HG03575 (cell line): ENCODE measurements at regions not wholly inside any gene's neighbourhood (a gene's known extent, or its start where the extent isn't known, plus 50 kb on each side); places are given as distances from the start of the nearest gene placed in this dataset.
"Not testable (repeated sequence)": the region's sequence is repeated elsewhere in the genome, so short reads cannot be mapped to it uniquely, and the experiment has no call there.

Experiments used
- ATAC-seq: cut with Tn5 transposase; IDR thresholded peaks from one replicate; pipeline ENCODE4 v1.9.1; 2021; ENCODE audit not compliant: unreplicated experiment, insufficient number of reproducible peaks, low FRiP score; ENCODE audit errors: extremely low read depth

DNA sequence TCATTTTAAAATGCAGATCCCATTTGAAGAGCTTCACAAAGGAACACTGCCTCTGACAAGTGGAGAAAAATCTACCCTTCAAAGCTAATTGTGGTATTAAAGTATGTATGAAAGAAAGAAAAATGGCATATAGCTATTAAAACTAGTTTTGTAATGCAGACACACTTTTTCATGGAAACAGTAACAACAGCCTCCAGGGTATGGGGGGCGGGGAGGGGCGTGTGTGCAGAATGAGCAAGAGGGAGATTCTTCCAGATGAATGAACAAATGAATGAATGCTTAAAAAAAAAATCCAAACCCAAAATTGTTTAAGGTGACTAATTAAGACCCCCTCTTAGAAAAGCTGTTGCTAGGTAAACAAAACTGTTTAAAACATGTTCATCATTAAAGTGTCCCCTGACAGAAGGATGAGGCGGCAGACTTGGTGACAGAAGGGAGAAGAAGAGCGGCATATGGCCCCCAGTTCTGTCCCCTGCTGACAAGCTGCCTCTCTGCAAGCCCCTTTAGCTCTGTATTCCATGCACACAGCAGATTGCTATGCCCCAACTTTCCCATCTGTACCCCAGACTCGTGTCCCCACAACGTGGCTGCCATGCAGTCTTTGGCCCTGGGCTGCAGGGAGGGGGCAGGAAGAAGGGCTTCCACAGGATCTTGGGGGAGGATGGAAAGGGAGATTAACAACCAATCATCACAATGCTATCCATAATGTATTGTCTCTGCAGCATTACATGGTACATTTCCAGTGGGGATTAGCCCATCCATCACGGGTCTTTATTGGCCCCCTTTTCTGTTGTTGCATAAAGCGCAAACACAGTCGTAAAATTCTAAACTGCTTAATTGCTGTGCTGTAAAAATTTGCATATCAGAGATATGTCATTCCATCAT, 108.4 kb upstream of the OLIG3 start:
- no peak for ATAC-seq

- no peak for ATAC-seq
Observed at GRCh38 chr6:137610702-137611101, 116.5 kb upstream of the OLIG3 start.

DNA sequence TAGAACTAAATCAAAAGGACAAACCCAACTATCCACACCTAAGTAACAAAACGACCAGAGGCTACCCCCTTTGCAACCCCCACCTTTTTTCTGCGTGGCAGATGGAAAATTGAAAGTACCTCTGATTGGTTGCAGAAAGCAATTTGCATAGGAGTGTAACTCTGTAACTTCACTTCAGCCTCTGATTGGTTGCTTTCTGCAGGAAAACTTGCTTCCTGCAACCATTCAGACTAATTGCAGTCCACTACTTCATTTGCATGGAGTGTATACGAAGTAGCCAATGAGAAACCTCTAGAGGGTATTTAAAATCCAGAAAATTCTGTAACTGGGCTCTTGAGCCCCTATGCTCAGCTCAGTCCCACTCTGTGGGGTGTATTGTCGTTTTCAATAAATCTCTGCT, 129.1 kb upstream of the OLIG3 start:
- ATAC-seq: no peak

- no peak for ATAC-seq
Observed at GRCh38 chr6:137625100-137625661, 131.0 kb upstream of the OLIG3 start.

DNA sequence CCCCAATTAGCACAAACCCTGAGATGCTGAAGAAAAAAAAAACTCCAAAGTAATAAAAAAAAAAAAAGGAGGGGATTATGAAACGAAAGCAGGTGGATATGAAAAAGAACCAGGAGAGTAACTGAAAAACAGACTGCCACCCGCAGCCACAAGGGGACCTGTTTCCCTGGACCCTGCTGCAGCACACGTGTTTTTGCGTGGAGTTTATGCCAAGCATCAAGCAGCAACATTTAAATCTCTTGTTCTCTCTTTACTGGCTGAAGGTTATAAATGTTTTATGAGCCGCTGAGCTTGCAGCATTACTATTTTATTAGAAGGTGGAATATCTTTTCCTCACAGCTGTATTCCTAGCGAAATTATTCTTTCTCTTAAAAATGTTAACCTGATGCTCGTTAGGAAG, 131.6 kb upstream of the OLIG3 start:
- ATAC-seq: no peak

- ATAC-seq: no peak
Observed at GRCh38 chr6:137630666-137631065, 136.5 kb upstream of the OLIG3 start.

DNA sequence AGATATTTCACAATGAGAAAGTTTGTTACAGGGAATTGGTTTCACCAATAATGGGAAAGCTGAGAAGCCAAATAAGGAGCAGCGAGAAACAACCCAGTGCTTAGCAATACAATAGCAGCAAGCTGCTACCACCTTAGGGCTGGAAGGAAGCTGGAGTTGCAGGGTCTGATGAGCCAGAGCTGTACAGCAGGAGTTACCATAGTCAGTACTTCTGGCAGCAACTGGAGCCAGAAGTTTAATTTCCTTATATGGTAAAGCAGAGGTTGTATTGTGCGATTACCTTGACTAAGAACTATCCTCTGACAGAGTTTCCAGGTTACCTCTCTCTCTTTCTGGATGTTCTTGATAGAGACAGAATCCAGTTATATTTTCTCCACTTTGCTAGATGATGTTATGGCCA, 137.1 kb upstream of the OLIG3 start:
- ATAC-seq: no peak

DNA sequence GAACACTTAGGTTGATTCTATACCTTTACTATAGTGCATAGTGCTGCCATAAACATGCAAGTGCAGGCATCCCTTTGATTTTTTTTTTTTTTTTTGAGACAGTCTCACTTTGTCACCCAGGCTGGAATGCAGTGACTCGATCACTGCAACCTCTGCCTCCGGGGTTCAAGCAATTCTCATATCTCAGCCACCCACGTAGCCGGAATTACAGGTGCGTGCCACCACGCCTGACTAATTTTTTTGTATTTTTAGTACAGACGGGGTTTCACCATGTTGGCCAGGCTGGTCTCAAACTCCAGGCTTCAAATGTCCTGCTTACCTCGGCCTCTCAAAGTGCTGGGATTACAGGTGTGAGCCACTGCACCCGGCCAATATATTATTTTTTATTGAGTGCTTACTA, 140.0 kb upstream of the OLIG3 start:
- ATAC-seq: not testable (repeated sequence)

- no peak for ATAC-seq
Observed at GRCh38 chr6:137637121-137637520, 142.9 kb upstream of the OLIG3 start.

GRCh38 chr6:137638926-137639706, 144.9 kb upstream of the OLIG3 start:
- ATAC-seq: no peak

DNA sequence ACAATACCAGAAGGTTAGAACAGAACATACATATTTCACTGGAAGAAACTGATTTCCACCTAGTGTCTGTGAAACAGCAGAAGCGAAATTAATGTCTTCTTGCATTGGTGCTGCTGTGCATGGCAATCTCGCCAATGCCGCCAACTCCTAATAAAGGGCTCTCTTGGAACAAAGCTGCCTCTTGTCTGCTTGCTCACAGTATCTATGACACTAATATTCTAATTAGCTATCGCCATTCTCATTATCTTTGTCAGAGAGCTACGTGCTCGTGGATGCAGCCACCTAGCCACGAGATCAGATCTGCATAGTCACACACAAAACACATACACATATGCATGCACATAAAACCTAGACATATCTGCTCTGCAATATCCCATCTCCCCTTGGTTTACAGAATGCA, 145.9 kb upstream of the OLIG3 start:
- no peak for ATAC-seq

DNA sequence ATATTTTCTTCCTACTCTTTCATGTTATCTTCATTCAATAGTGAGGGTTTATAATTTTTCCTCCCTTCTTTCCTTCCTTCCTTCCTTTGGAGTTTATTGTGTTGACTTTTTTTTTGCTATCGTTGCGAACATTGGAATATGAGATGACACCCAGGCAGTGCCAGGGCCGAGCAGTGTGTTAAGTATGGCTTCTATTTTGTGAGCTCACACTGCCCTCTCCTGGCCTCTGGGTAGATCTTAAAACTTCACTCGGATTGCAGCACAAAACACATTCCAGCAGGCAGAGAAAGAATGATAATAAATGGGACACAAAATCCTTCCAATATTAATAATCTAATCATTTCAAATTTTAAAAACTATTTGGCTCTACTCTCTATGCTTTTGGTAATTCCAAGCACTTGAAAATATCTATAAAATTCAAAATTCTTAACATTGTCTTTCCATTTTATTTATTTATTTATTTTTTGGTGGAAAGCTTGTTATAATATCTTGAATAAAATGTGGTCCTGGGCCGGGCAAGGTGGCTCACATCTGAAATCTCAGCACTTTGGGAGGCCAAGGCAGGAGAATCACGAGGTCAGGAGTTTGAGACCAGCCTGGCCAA, 147.4 kb upstream of the OLIG3 start:
- ATAC-seq: no peak

DNA sequence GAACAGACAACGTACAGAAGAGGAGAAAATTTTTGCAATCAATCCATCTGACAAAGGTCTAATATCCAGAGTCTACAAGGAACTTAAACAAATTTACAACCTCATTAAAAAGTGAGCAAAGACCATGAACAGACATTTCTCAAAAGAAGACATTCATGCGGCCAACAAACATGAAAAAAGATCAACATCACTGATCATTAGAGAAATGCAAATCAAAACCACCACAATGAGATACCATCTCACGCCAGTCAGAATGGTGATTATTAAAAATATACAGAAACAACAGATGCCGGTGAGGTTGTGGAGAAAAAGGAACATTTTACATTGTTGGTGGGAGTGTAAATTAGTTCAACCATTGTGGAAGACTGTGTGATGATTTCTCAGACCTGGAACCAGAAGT, 149.0 kb upstream of the OLIG3 start:
- not testable (repeated sequence) for ATAC-seq

GRCh38 chr6:137643644-137644043, 149.4 kb upstream of the OLIG3 start:
- not testable (repeated sequence) for ATAC-seq

GRCh38 chr6:137645850-137646249, 151.7 kb upstream of the OLIG3 start:
- ATAC-seq: no peak

DNA sequence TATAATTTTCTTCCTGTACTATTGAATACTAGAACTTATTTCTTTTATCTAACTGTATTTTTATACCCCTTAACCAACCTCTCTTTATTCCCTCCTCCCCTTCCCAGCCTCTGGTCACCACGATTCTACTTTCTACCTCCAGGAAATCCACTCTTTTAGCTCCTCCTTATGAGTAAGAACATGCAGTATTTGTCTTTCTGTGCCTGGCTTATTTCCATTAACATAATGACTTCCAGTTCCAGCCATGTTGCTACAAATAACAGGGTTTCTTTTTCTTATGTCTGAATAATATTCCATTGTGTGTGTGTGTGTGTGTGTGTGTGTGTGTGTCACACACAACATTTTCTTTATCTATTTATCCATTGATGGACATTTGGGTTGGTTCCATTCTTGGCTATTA, 152.3 kb upstream of the OLIG3 start:
- no peak for ATAC-seq

- no peak for ATAC-seq
Observed at GRCh38 chr6:137647762-137648447, 153.7 kb upstream of the OLIG3 start.

GRCh38 chr6:137650720-137651119, 156.5 kb upstream of the OLIG3 start:
- ATAC-seq: no peak

DNA sequence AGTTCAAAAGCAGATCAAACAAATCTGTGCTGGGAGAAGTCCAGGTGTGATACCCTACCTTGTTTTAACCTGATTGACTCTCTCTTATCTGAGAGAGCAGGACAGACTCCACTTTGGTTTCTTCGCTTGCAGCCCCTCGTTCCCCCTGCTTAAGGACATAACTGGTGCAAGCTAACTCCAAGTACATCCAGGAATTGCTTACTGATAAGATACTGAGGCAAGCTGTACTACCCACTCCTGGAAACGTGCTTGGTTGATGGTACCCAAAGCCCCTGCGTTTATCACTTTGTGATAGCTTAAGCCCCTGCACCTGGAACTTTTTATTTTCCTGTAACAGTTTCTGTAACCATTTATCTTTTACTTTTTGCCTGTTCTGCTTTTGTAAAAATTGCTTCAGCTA, 157.0 kb upstream of the OLIG3 start:
- ATAC-seq: no peak
